HepG2 (cell line): ENCODE measurements at regions not wholly inside any gene's neighbourhood (a gene's known extent, or its start where the extent isn't known, plus 50 kb on each side); places are given as distances from the start of the nearest gene placed in this dataset.

Experiments
- ATAC-seq: fragments of 200-7000 bp; cut with Tn5 transposase; 3 replicates; pipeline ENCODE4 v1.9.1; 2020; ENCODE audit warnings: mild to moderate bottlenecking, moderate library complexity
- BruUV-seq: library from RNA; stranded (reverse); fragments of 400-500 nt; replicated peaks from 2 replicates; lab custom pipeline; 2021; lab: Mats Ljungman, UMichigan
- CTCF ChIA-PET: fragments of 300-600 bp; formaldehyde crosslinking; extraction: SDS; loops from one replicate; lab custom pipeline; 2021; ENCODE audit warnings: low total read pairs, inconsistent platforms, low intra/inter-chr PET ratio; lab: Yijun Ruan, JAX
- POLR2A ChIA-PET: fragments of 350-600 bp; sonication (Branson Sonifier 250); formaldehyde crosslinking; loops from one replicate; lab custom pipeline; 2020; ENCODE audit warnings: antibody characterized with exemption, inconsistent platforms; lab: Yijun Ruan, JAX
- DNase-seq: peaks from one replicate; pipeline ENCODE4 v3.0.0-alpha.2; 2015; ENCODE audit warnings: low spot score
- FAIRE-seq: peaks from 3 replicates; lab custom pipeline; 2011; peaks lifted over from hg19 to GRCh38; lab: Jason Lieb, UNC
- H2AFZ ChIP-seq: one replicate; pipeline ENCODE4 v1.6.1; 2011; ENCODE audit warnings: low read length, inconsistent platforms
- H3K27ac ChIP-seq: fragments of 300-600 bp; 3 replicates; pipeline ENCODE4 v1.8.0; 2011; ENCODE audit warnings: mixed run types, mild to moderate bottlenecking, mixed read lengths, low read length, inconsistent platforms; ENCODE audit not compliant: insufficient read depth; ENCODE audit errors: extremely low read length
- H3K27me3 ChIP-seq, 2 experiments: fragments of 200-600 bp in 1 of 2; 2 replicates in 1 of 2; 3 replicates in 1 of 2; pipeline versions ENCODE4 v1.6.0 to v1.8.0; 2011; ENCODE audit warnings: low read length in 2 of 2, mild to moderate bottlenecking in 2 of 2, moderate library complexity in 2 of 2, inconsistent platforms in 1 of 2; ENCODE audit not compliant: insufficient read depth in 2 of 2, control insufficient read depth in 1 of 2
- H3K36me3 ChIP-seq, 2 experiments: fragments of 200-600 bp in 1 of 2; replicated peaks in 1 of 2; 2 replicates in 1 of 2; 3 replicates in 1 of 2; pipeline versions ENCODE4 v1.5.1 to v1.8.0; 2011; ENCODE audit warnings: low read length in 2 of 2, inconsistent platforms in 1 of 2; ENCODE audit not compliant: insufficient read depth in 2 of 2, control insufficient read depth in 1 of 2
- H3K4me1 ChIP-seq: 2 replicates; pipeline ENCODE4 v1.5.1; 2012; ENCODE audit warnings: low read length, inconsistent platforms; ENCODE audit not compliant: insufficient read depth
- H3K4me2 ChIP-seq: 2 replicates; pipeline ENCODE4 v1.6.0; 2011; ENCODE audit warnings: low read depth, low read length, inconsistent platforms
- H3K4me3 ChIP-seq, 3 experiments: fragments of 200-600 bp in 1 of 3; sonication (generic), shearing (Covaris generic) in 1 of 3; replicated peaks in 1 of 3; 2 replicates each; pipeline ENCODE4 v1.5.1; 2011 to 2016; ENCODE audit warnings: low read length in 3 of 3, inconsistent platforms in 2 of 3, low read depth in 2 of 3, mild to moderate bottlenecking in 2 of 3, control low read depth in 1 of 3, mixed read lengths in 1 of 3; ENCODE audit not compliant: insufficient read depth in 1 of 3
- H3K79me2 ChIP-seq: one replicate; pipeline ENCODE4 v1.6.1; 2011; ENCODE audit warnings: low read length, inconsistent platforms; ENCODE audit not compliant: insufficient read depth
- H3K9ac ChIP-seq: 2 replicates; pipeline ENCODE4 v1.6.0; 2011; ENCODE audit warnings: mild to moderate bottlenecking, low read depth, low read length, inconsistent platforms; ENCODE audit not compliant: insufficient read depth
- H3K9me3 ChIP-seq: 2 replicates; pipeline ENCODE4 v1.5.1; 2012; ENCODE audit warnings: mild to moderate bottlenecking, low read length
- H4K20me1 ChIP-seq: 2 replicates; pipeline ENCODE4 v1.6.0; 2011; ENCODE audit warnings: inconsistent platforms, mild to moderate bottlenecking, low read length, moderate library complexity; ENCODE audit not compliant: insufficient read depth
- BORCS8-MEF2B ChIP-seq: sonication (generic); formaldehyde crosslinking; IDR thresholded peaks from 2 replicates; pipeline ENCODE4 v1.8.0; 2022; ENCODE audit warnings: mild to moderate bottlenecking, missing genetic modification reagents
- ELK4 ChIP-seq: sonication (generic); formaldehyde crosslinking; IDR thresholded peaks from 2 replicates; pipeline ENCODE4 v1.9.0; 2021; ENCODE audit warnings: missing genetic modification reagents, borderline replicate concordance
- HMGXB4 ChIP-seq, 2 experiments: sonication (generic) in 1 of 2; formaldehyde crosslinking in 1 of 2; IDR thresholded peaks; 2 replicates each; pipeline versions ENCODE4 v1.4.0 to v1.6.1; 2018 to 2020; ENCODE audit warnings: missing genetic modification reagents in 2 of 2, borderline replicate concordance in 1 of 2, low read depth in 1 of 2, mild to moderate bottlenecking in 1 of 2, missing biosample characterization in 1 of 2
- KDM3A ChIP-seq: IDR thresholded peaks from 2 replicates; pipeline ENCODE4 v1.6.1; 2018; ENCODE audit warnings: low read depth, missing compliant biosample characterization
- MTF1 ChIP-seq: sonication (generic); formaldehyde crosslinking; IDR thresholded peaks from 2 replicates; pipeline ENCODE4 v1.5.0; 2020; ENCODE audit warnings: missing genetic modification reagents
- XBP1 ChIP-seq: sonication (generic); formaldehyde crosslinking; IDR thresholded peaks from 2 replicates; pipeline ENCODE4 v1.5.0; 2020; ENCODE audit warnings: missing genetic modification reagents
- ZNF432 ChIP-seq: sonication (generic); formaldehyde crosslinking; IDR thresholded peaks from 2 replicates; pipeline ENCODE4 v1.5.0; 2020; ENCODE audit warnings: missing genetic modification reagents, mild to moderate bottlenecking, borderline replicate concordance
- ZNF460 ChIP-seq: sonication (generic); formaldehyde crosslinking; IDR thresholded peaks from 2 replicates; pipeline ENCODE4 v1.5.1; 2020; ENCODE audit warnings: missing genetic modification reagents, mild to moderate bottlenecking, borderline replicate concordance
- ZNF501 ChIP-seq: sonication (generic); formaldehyde crosslinking; IDR thresholded peaks from 2 replicates; pipeline ENCODE4 v1.5.1; 2020; ENCODE audit warnings: mild to moderate bottlenecking, moderate library complexity, missing genetic modification reagents
- ZNF879 ChIP-seq: sonication (generic); formaldehyde crosslinking; IDR thresholded peaks from 2 replicates; pipeline ENCODE4 v1.8.1; 2023; ENCODE audit warnings: missing genetic modification reagents
- ZUFSP ChIP-seq: sonication (generic); formaldehyde crosslinking; IDR thresholded peaks from 2 replicates; pipeline ENCODE4 v1.9.0; 2021; ENCODE audit warnings: missing genetic modification reagents, mild to moderate bottlenecking, borderline replicate concordance
- WGBS: methylation state at CpG from one replicate; pipeline ENCODE4 v1.1.6; 2017; ENCODE audit warnings: low lambda C conversion rate; 5-methylcytosine and 5-hydroxymethylcytosine counted together
- in situ Hi-C: cut with HindIII; loops from 2 replicates; pipeline ENCODE4 v1.10.0; 2017; ENCODE audit warnings: low pct_unique_long_range_greater_than_20kb; ENCODE audit not compliant: extremely low pct_ligation_motif_present
- intact Hi-C: fragments of 100-400 bp; cut with micrococcal nuclease; formaldehyde crosslinking; loops from one replicate; pipeline ENCODE4 v1.10.0; 2022; ENCODE audit not compliant: unreplicated experiment

GRCh38 chr4:162406637-162407365 lies 243.0 kb upstream of the FSTL5 start (continued):
- no peak for TF ChIP-seq HMGXB4 (CRISPR knock-in tag; IDR thresholded peaks at IDR 0.05; ENCODE audit: borderline replicate concordance in 1 of 2, low read depth in 1 of 2)

GRCh38 chr4:162403932-162404331 lies 240.1 kb upstream of the FSTL5 start:
- intact Hi-C loops = no loop called here
- no peak for DNase-seq
- ATAC-seq = no peak
- no peak overlapping the region for H3K4me3 ChIP-seq
- H4K20me1 ChIP-seq = no peaks in the 10 kb centered on the region
- FAIRE-seq = no peak
- no peaks in the 10 kb centered on the region for H3K9me3 ChIP-seq
- no peak overlapping the region for H3K9ac ChIP-seq
- no peak overlapping the region for H3K27ac ChIP-seq
- H3K4me1 ChIP-seq = peaks cover 5% of the 10 kb centered on the region; the same call in 1 of the 2 replicates
- 0% methylated on average over 1 of the region's 1 CpG for WGBS
- in situ Hi-C loops = no loop called here
- CTCF ChIA-PET = no interaction called here
- POLR2A ChIA-PET = no interaction called here
- H3K36me3 ChIP-seq = no peaks in the 10 kb centered on the region
- no peak for TF ChIP-seq MTF1 (CRISPR knock-in tag)
- TF ChIP-seq, all 625 proteins: peak for 0
- Histone ChIP-seq H3K4me2 (no peak overlapping the region), H3K79me2 (no peaks in the 10 kb centered on the region), H3K27me3 (no peaks in the 10 kb centered on the region), H2AFZ (no peak overlapping the region)
- no TSS peak for BruUV-seq

- FAIRE-seq (no peak), DNase-seq (no peak), ATAC-seq (no peak)
- WGBS = 10% methylated on average over 2 of the region's 2 CpGs
- H3K4me2 ChIP-seq = no peak overlapping the region
- H3K27me3 ChIP-seq = no peaks in the 10 kb centered on the region
- POLR2A ChIA-PET = no interaction called here
- no peak overlapping the region for H3K27ac ChIP-seq
- CTCF ChIA-PET = no interaction called here
- no peaks in the 10 kb centered on the region for H3K9me3 ChIP-seq
- H3K4me1 ChIP-seq = peaks cover 5% of the 10 kb centered on the region; the same call in 1 of the 2 replicates
- H2AFZ ChIP-seq = no peak overlapping the region
- no peaks in the 10 kb centered on the region for H4K20me1 ChIP-seq
- H3K4me3 ChIP-seq = no peak overlapping the region
- intact Hi-C loops (no loop called here), in situ Hi-C loops (no loop called here)
- no peaks in the 10 kb centered on the region for H3K36me3 ChIP-seq
- no peaks in the 10 kb centered on the region for H3K79me2 ChIP-seq
- H3K9ac ChIP-seq = no peak overlapping the region
- BruUV-seq = no TSS peak
- TF ChIP-seq XBP1 (no peak), ZNF432 (no peak), BORCS8-MEF2B (CRISPR knock-in tag) (no peak), ZNF460 (CRISPR knock-in tag) (no peak), ZNF879 (CRISPR knock-in tag) (no peak), KDM3A (CRISPR knock-in tag) (no peak), ZNF501 (CRISPR knock-in tag) (no peak), ELK4 (CRISPR knock-in tag) (no peak), ZUFSP (CRISPR knock-in tag) (no peak)
Measured at GRCh38 chr4:162403419-162403818, 239.6 kb upstream of the FSTL5 start.
